Omental fat pad (tissue), 3 donors: ENCODE measurements at regions not wholly inside any gene's neighbourhood (a gene's known extent, or its start where the extent isn't known, plus 50 kb on each side); places are given as distances from the start of the nearest gene placed in this dataset.

ENCODE experiments used
- ATAC-seq: fragments of 150-250 bp; one replicate; pipeline ENCODE4 v1.9.1; 2016; ENCODE audit warnings: mild to moderate bottlenecking, moderate library complexity; ENCODE audit not compliant: low FRiP score
- DNase-seq: peaks from one replicate; pipeline ENCODE4 v3.0.0-alpha.2; 2019; ENCODE audit warnings: low spot score
- CTCF ChIP-seq, 3 donors: fragments of 450-650 bp; IDR thresholded peaks; one replicate each; pipeline ENCODE4 v1.5.1; 2016 to 2017; ENCODE audit warnings: antibody characterized with exemption in 3 of 3, mild to moderate bottlenecking in 3 of 3, moderate library complexity in 2 of 3

- DNase-seq = no peak
- no peak for TF ChIP-seq CTCF (IDR thresholded peaks at IDR 0.05)
- no peak for ATAC-seq
Observed at GRCh38 chr11:26143566-26144290, 188.2 kb upstream of the ANO3 start.

- DNase-seq = no peak
- ATAC-seq = no peak
- TF ChIP-seq CTCF (IDR thresholded peaks at IDR 0.05) = no peak
Observed at GRCh38 chr11:26144291-26144690, 187.6 kb upstream of the ANO3 start.

- DNase-seq = no peak
- TF ChIP-seq CTCF (IDR thresholded peaks at IDR 0.05) = no peak
- no peak for ATAC-seq
Observed at GRCh38 chr11:26144911-26145310, 187.0 kb upstream of the ANO3 start.

- DNase-seq = no peak
- ATAC-seq = no peak
- no peak for TF ChIP-seq CTCF (IDR thresholded peaks at IDR 0.05)
Observed at GRCh38 chr11:26149585-26149984, 182.3 kb upstream of the ANO3 start.

- DNase-seq = no peak
- no peak for ATAC-seq
- TF ChIP-seq CTCF (IDR thresholded peaks at IDR 0.05) = no peak
Observed at GRCh38 chr11:26150031-26150430, 181.9 kb upstream of the ANO3 start.

- ATAC-seq (no peak), DNase-seq (no peak)
- no peak for TF ChIP-seq CTCF (IDR thresholded peaks at IDR 0.05)
Observed at GRCh38 chr11:26158251-26158650, 173.7 kb upstream of the ANO3 start.

GRCh38 chr11:26162291-26162690 lies 169.6 kb upstream of the ANO3 start:
- ATAC-seq = no peak
- no peak for DNase-seq
- no peak for TF ChIP-seq CTCF (IDR thresholded peaks at IDR 0.05)
